Gastrocnemius medialis (tissue), 4 donors: ENCODE measurements at regions not wholly inside any gene's neighbourhood (a gene's known extent, or its start where the extent isn't known, plus 50 kb on each side); places are given as distances from the start of the nearest gene placed in this dataset.
A peak's percentile ranks its signal among the peaks of the same experiment; 100 is the strongest.
"Not testable (repeated sequence)": the region's sequence is repeated elsewhere in the genome, so short reads cannot be mapped to it uniquely, and the experiment has no call there.

Experiments
- ATAC-seq, 2 donors: fragments of 150-250 bp; one replicate each; pipeline ENCODE4 v1.9.1; 2016
- DNase-seq, 2 donors: peaks; one replicate each; pipeline ENCODE4 v3.0.0-alpha.2; 2019
- H3K27ac ChIP-seq, 4 donors: fragments of 200-600 bp; sonication (generic); 1 replicate in 1 of 4; 2 replicates in 3 of 4; pipeline ENCODE4 v1.5.1; 2016 to 2018; ENCODE audit warnings: mild to moderate bottlenecking in 2 of 4, moderate library complexity in 1 of 4
- H3K27me3 ChIP-seq, 3 donors: fragments of 200-600 bp; sonication (generic) in 2 of 3; 1 replicate in 1 of 3; 2 replicates in 2 of 3; pipeline versions ENCODE4 v1.5.1 to v1.6.0; 2016 to 2019; ENCODE audit warnings: mild to moderate bottlenecking in 1 of 3, moderate library complexity in 1 of 3
- H3K36me3 ChIP-seq, 2 donors: fragments of 200-600 bp; sonication (generic) in 1 of 2; one replicate each; pipeline ENCODE4 v1.5.1; 2017 to 2018
- H3K4me1 ChIP-seq, 2 donors: fragments of 200-600 bp; sonication (generic) in 1 of 2; one replicate each; pipeline ENCODE4 v1.5.1; 2016 to 2017; ENCODE audit warnings: mild to moderate bottlenecking in 2 of 2
- H3K4me3 ChIP-seq, 4 donors: fragments of 200-600 bp; sonication (generic) in 3 of 4; 1 replicate in 1 of 4; 2 replicates in 3 of 4; pipeline ENCODE4 v1.5.1; 2016 to 2019; ENCODE audit warnings: mild to moderate bottlenecking in 2 of 4
- H3K9me3 ChIP-seq, 3 donors: fragments of 200-600 bp; sonication (generic) in 2 of 3; 1 replicate in 1 of 3; 2 replicates in 2 of 3; pipeline ENCODE4 v1.5.1; 2016 to 2019
- POLR2A ChIP-seq, 2 donors: fragments of 450-650 bp; IDR thresholded peaks; one replicate each; pipeline ENCODE4 v1.6.1; 2017; ENCODE audit warnings: antibody characterized with exemption in 2 of 2, mild to moderate bottlenecking in 2 of 2, moderate library complexity in 2 of 2
- in situ Hi-C, 4 donors: fragments of 200-750 bp; cut with MboI; loops; one replicate each; pipeline versions ENCODE4 v1.15.0 to v1.8.0; 2017; ENCODE audit warnings: low sequenced_read_pairs in 4 of 4
- intact Hi-C: fragments of 100-400 bp; cut with DNase I; formaldehyde crosslinking; loops from one replicate; pipeline ENCODE4 v1.15.1; 2023; ENCODE audit warnings: low total_unique reads
- TF ChIP-seq, protein P1 (sequence below), 5 experiments: fragments of 450-650 bp in 3 of 5; fragments of 200-600 bp in 2 of 5; sonication (generic) in 2 of 5; IDR thresholded peaks in 4 of 5; conservative IDR thresholded peaks in 1 of 5; 1 replicate in 4 of 5; 2 replicates in 1 of 5; pipeline ENCODE4 v1.5.1; 2016 to 2019; ENCODE audit warnings: antibody characterized with exemption in 5 of 5, mild to moderate bottlenecking in 3 of 5, moderate library complexity in 3 of 5

DNA sequence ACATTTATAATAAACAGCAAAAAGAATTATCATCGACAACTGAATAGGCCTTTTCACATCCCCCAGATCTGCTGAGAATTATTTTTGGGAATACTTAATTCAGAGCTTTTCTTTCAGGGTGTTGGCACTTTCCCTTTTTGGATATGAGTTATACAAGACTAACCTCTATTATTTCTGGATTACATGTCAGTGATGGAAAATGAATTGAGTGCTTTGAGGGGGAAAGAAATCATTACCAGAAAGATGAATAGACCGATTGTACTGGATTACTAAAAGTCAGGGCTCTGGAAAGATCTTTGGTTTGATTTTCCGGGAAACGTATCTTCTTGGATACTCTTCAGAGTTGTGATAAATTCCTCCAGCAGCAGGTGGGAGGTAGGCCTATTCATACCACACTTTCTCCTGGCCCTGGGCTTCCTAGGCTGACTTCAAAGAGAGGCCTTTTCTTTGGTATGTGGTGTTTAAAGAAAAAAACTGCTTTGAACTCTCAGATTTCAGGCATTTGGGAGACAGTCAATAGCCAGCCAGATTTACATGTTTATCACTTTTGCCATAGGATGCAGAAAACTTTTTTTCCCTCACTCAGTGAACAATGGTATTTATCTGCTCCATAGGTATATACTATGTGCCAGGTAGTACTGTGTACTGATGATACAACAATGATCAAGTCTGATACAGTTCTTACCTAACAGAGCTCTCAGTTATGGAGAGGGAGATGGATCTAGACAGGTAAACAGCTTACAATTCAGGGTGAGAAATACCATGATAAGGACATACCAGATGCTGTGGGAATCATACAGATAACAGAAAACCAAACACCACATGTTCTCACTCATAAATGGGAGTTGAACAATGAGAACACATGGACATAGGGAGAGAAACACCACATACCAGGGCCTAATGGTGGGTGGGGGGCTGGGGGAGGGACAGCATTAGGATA lies 63.3 kb upstream of the ACTR3 start:
- Histone ChIP-seq H3K27me3 (no peaks in the 10 kb centered on the region), H3K9me3 (no peaks in the 10 kb centered on the region), H3K36me3 (no peaks in the 10 kb centered on the region), H3K4me3 (no peak overlapping the region), H3K27ac (no peak overlapping the region), H3K4me1 (no peaks in the 10 kb centered on the region)
- intact Hi-C loops: no loop called here
- DNase-seq: no peak
- TF ChIP-seq, protein P1, sequence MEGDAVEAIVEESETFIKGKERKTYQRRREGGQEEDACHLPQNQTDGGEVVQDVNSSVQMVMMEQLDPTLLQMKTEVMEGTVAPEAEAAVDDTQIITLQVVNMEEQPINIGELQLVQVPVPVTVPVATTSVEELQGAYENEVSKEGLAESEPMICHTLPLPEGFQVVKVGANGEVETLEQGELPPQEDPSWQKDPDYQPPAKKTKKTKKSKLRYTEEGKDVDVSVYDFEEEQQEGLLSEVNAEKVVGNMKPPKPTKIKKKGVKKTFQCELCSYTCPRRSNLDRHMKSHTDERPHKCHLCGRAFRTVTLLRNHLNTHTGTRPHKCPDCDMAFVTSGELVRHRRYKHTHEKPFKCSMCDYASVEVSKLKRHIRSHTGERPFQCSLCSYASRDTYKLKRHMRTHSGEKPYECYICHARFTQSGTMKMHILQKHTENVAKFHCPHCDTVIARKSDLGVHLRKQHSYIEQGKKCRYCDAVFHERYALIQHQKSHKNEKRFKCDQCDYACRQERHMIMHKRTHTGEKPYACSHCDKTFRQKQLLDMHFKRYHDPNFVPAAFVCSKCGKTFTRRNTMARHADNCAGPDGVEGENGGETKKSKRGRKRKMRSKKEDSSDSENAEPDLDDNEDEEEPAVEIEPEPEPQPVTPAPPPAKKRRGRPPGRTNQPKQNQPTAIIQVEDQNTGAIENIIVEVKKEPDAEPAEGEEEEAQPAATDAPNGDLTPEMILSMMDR (IDR thresholded peaks at IDR 0.05 in 4 of 5, conservative IDR thresholded peaks at IDR 0.05 in 1 of 5): no peak
- no peak for ATAC-seq
- in situ Hi-C loops: no loop called here

DNA sequence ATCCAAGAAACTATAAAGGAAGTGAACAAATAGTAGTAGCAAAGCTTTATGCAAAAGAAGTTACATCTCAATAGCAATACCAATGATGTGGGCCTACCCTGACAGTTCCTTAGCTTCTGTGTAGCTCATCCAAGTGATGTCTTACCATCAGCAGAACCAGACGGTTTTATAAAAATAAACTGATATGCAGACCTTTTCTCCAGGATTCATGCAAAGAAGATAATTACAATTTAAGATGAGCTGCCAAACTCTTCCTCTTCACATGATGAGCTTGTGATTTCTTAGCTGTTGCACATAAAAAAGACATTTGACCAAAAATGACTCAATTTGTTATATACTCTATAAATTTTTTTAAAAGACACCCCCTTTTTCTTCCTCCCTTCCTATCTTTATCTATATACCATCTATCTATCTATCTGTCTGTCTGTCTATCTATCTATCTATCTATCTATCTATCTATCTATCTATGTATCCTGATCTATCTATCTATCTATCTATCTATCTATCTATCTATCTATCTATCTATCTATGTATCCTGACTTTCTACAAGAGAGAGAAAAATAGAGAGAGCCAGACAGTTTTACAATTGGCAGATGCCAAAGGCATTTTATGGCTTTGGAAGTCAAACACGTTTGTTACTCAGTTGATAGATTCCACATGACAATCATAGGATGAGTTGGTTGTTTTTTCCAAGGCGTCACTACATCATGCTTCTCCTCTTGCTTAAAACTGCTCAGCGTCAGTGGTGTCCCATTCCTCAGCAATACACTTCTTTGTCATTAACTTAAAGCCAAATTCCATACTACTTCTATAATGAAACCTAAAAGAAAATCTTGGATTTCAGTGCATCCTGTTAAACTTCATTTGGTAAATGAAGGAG lies 65.9 kb upstream of the ACTR3 start:
- Histone ChIP-seq H3K9me3 (no peaks in the 10 kb centered on the region), H3K36me3 (no peaks in the 10 kb centered on the region), H3K4me1 (no peaks in the 10 kb centered on the region), H3K4me3 (no peak overlapping the region), H3K27ac (no peak overlapping the region), H3K27me3 (no peaks in the 10 kb centered on the region)
- no peak for TF ChIP-seq POLR2A (IDR thresholded peaks at IDR 0.05)
- TF ChIP-seq, protein P1 (IDR thresholded peaks at IDR 0.05 in 4 of 5, conservative IDR thresholded peaks at IDR 0.05 in 1 of 5): no peak
- in situ Hi-C loops: no loop called here
- ATAC-seq: no peak
- no peak for DNase-seq
- intact Hi-C loops: no loop called here

DNA sequence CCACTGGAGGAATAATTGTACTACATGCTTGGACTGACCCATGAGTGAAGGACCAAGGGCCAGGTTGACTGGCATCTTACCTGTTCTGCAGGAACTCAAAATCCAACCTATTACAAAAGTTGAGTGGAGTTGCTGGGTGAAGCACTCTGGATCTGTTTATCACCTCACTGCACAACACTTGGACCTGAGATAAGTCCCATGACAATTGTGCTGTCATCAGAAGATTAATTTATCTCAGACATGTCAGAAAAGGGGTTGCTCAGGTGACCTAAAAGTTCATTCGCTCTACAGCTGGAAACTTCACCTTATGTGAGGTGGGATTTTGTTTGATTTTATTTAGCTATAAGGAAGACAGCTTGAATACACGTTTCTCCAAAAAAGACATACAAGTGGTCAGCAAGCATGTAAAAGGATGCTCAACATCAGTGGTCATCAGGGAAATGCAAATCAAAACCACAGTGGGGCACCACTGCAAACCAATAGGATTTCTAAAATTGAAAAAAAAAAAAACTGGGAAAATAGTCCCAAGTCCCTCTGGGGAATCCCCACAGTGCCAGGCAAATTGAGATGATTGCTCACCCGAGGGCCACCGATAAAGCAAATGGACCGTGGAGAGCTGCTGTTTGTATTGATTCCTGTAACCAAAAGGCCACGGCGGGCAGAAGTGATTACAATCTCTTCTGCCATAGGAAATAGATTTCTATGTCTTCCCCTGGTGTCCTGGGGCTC lies 65.8 kb upstream of the SLC35F5 start:
- DNase-seq (no peak), ATAC-seq (no peak)
- Histone ChIP-seq H3K36me3 (no peaks in the 10 kb centered on the region), H3K9me3 (no peaks in the 10 kb centered on the region), H3K4me3 (no peak overlapping the region), H3K27ac (no peak overlapping the region), H3K4me1 (peaks cover 7 to 11% of the 10 kb centered on the region in 2 donors), H3K27me3 (no peaks in the 10 kb centered on the region)
- in situ Hi-C loops (no loop called here), intact Hi-C loops (no loop called here)
- no peak for TF ChIP-seq POLR2A (IDR thresholded peaks at IDR 0.05)
- TF ChIP-seq, protein P1 (IDR thresholded peaks at IDR 0.05 in 4 of 5, conservative IDR thresholded peaks at IDR 0.05 in 1 of 5): no peak

DNA sequence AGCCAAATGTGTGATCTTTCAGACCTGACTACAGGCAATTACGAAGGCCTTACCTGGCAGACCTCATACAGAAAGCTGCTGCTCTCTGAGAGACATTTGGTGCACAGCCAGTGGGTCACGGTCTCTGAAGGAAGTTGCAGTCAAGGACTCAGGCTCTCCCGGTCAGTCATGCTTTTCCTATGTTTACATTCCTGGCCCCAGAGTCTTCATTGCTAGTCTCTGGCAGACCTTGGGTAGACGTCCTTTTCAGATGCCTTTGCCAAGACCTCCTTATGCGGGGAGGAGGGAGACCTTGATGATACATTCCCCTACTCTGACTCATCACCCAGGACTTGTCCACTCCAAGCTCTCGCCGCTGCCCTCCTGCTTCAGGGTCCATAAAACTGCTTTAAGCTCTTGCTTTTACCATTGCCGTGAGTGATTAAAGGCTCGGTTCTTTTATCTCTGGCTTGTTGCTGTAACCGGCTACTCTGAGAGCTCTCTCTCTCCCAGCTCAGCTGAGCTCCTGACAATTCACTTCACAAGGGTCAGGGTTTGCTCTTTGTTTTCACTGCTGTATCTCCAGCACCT lies 62.0 kb upstream of the SLC35F5 start:
- DNase-seq: peak; percentile 32 to 44
- H3K4me3 ChIP-seq: peak overlapping the region; percentile 10 to 28 (median 22)
- peaks cover 7 to 11% of the 10 kb centered on the region in 2 donors for H3K4me1 ChIP-seq
- intact Hi-C loops: loop anchor here (1.0 kb wide), 1 partner anchor 62 kb away; the partner anchor contains the start of gene SLC35F5
- no peaks in the 10 kb centered on the region for H3K9me3 ChIP-seq
- H3K27ac ChIP-seq: peak overlapping the region; percentile 64 to 78 (median 70)
- H3K36me3 ChIP-seq: no peaks in the 10 kb centered on the region
- ATAC-seq: peak; percentile 83 to 94
- TF ChIP-seq, protein P1 (IDR thresholded peaks at IDR 0.05 in 4 of 5, conservative IDR thresholded peaks at IDR 0.05 in 1 of 5): no peak
- no peaks in the 10 kb centered on the region for H3K27me3 ChIP-seq
- in situ Hi-C loops: no loop called here

DNA sequence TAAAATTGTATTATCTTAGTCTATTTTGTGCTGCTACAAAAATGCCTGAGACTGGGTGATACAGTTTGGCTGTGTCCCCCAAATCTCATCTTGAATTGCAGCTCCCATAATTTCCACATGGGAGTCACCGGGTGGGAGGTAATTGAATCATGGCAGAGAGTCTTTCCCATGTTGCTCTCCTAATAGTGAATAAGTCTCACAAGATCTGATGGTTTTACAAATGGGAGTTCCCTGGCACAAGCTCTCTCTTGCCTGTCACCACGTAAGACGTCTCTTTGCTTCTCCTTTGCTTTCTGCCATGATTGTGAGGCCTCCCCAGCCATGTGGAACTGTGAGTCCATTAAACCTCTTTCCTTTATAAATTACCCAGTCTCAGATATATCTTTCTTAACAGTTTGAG lies 57.0 kb upstream of the SLC35F5 start:
- H3K9me3 ChIP-seq, H3K4me3 ChIP-seq, DNase-seq, in situ Hi-C loops, H3K27ac ChIP-seq, H3K27me3 ChIP-seq, ATAC-seq, intact Hi-C loops, H3K4me1 ChIP-seq, H3K36me3 ChIP-seq: not testable (repeated sequence)
